C4-2B (cell line): ENCODE measurements at regions not wholly inside any gene's neighbourhood (a gene's known extent, or its start where the extent isn't known, plus 50 kb on each side); places are given as distances from the start of the nearest gene placed in this dataset.

Experiments used
- H3K27ac ChIP-seq: fragments of 450-650 bp; 2 replicates; pipeline ENCODE4 v1.5.1; 2017
- CTCF ChIP-seq: fragments of 450-650 bp; conservative IDR thresholded peaks from 2 replicates; pipeline ENCODE4 v1.5.1; 2017; ENCODE audit warnings: mild to moderate bottlenecking
- ZFX ChIP-seq: fragments of 450-650 bp; IDR thresholded peaks from 2 replicates; pipeline ENCODE4 v1.6.1; 2017

GRCh38 chr2:16169381-16169960 lies 229.1 kb downstream of the MYCN start:
- H3K27ac ChIP-seq = no peak overlapping the region
- no peak for TF ChIP-seq ZFX
- TF ChIP-seq CTCF = no peak

- no peak overlapping the region for H3K27ac ChIP-seq
- TF ChIP-seq CTCF (no peak), ZFX (no peak)
These were observed 228.3 kb downstream of the MYCN start for GRCh38 chr2:16168506-16169264.

- no peak overlapping the region for H3K27ac ChIP-seq
- TF ChIP-seq ZFX (no peak), CTCF (no peak)
These were observed 227.6 kb downstream of the MYCN start for GRCh38 chr2:16167870-16168426.

- H3K27ac ChIP-seq = no peak overlapping the region
- no peak for TF ChIP-seq ZFX
- TF ChIP-seq CTCF = no peak
These were observed 227.1 kb downstream of the MYCN start for GRCh38 chr2:16167451-16167861.

GRCh38 chr2:16166327-16166981 lies 226.1 kb downstream of the MYCN start:
- no peak for TF ChIP-seq CTCF
- no peak overlapping the region for H3K27ac ChIP-seq

- TF ChIP-seq ZFX = no peak
- no peak for TF ChIP-seq CTCF
These were observed 225.4 kb downstream of the MYCN start for GRCh38 chr2:16165518-16166326.

More at GRCh38 chr2:16165518-16166326, 225.4 kb downstream of the MYCN start:
- no peak overlapping the region for H3K27ac ChIP-seq
